K562 (cell line): ENCODE measurements at regions not wholly inside any gene's neighbourhood (a gene's known extent, or its start where the extent isn't known, plus 50 kb on each side); places are given as distances from the start of the nearest gene placed in this dataset.

ENCODE experiments used
- ATAC-seq: fragments of 200-7000 bp; cut with Tn5 transposase; 3 replicates; pipeline ENCODE4 v1.9.1; 2020; ENCODE audit warnings: moderate library complexity
- BruUV-seq: library from RNA; stranded (reverse); fragments of 400-500 nt; replicated peaks from 2 replicates; lab custom pipeline; 2021; lab: Mats Ljungman, UMichigan
- CTCF ChIA-PET: fragments of 300-600 bp; formaldehyde crosslinking; extraction: SDS; loops from one replicate; lab custom pipeline; 2021; ENCODE audit warnings: low intra/inter-chr PET ratio; lab: Yijun Ruan, JAX
- POLR2A ChIA-PET: fragments of 300-600, 350-650 bp; sonication (Branson Sonifier 250); formaldehyde crosslinking; extraction: SDS; loops from one replicate; lab custom pipeline; 2021; ENCODE audit warnings: antibody characterized with exemption, inconsistent platforms; lab: Yijun Ruan, JAX
- DNase-seq, 4 experiments: peaks; one replicate each; pipeline versions ENCODE4 v3.0.0 to v3.0.0-alpha.2; 2011 to 2018; ENCODE audit warnings: low spot score in 3 of 4, mixed read lengths in 3 of 4; ENCODE audit errors: extremely low read depth in 1 of 4
- FAIRE-seq: peaks from 2 replicates; lab custom pipeline; 2011; peaks lifted over from hg19 to GRCh38; lab: Jason Lieb, UNC
- H2AFZ ChIP-seq: 2 replicates; pipeline ENCODE4 v1.6.0; 2011; ENCODE audit warnings: low read depth, low read length, control low read depth, inconsistent platforms
- H3K27ac ChIP-seq: fragments of 200-600 bp; 3 replicates; pipeline ENCODE4 v1.8.0; 2011; ENCODE audit warnings: low read depth, mild to moderate bottlenecking, control low read depth, inconsistent platforms, low read length, moderate library complexity, mixed read lengths; ENCODE audit errors: extremely low read depth
- H3K27me3 ChIP-seq, 2 experiments: fragments of 300-600 bp in 1 of 2; 2 replicates in 1 of 2; 3 replicates in 1 of 2; pipeline versions ENCODE4 v1.6.0 to v1.8.0; 2011; ENCODE audit warnings: inconsistent platforms in 2 of 2, low read length in 2 of 2, mild to moderate bottlenecking in 1 of 2, mixed read lengths in 1 of 2, moderate library complexity in 1 of 2; ENCODE audit not compliant: control insufficient read depth in 2 of 2, insufficient read depth in 2 of 2
- H3K36me3 ChIP-seq: fragments of 300-600 bp; 3 replicates; pipeline ENCODE4 v1.8.0; 2011; ENCODE audit warnings: mild to moderate bottlenecking, low read length, inconsistent platforms; ENCODE audit not compliant: control insufficient read depth, insufficient read depth
- H3K4me1 ChIP-seq, 2 experiments: fragments of 200-600 bp in 1 of 2; replicated peaks in 1 of 2; 2 replicates in 1 of 2; 3 replicates in 1 of 2; pipeline versions ENCODE4 v1.5.1 to v1.8.0; 2011; ENCODE audit warnings: inconsistent platforms in 2 of 2, low read length in 2 of 2, mild to moderate bottlenecking in 1 of 2, mixed read lengths in 1 of 2, moderate library complexity in 1 of 2; ENCODE audit not compliant: control insufficient read depth in 2 of 2, insufficient read depth in 2 of 2
- H3K4me2 ChIP-seq: 2 replicates; pipeline ENCODE4 v1.6.1; 2011; ENCODE audit warnings: low read length, control low read depth, inconsistent platforms, mixed read lengths; ENCODE audit not compliant: insufficient read depth
- H3K4me3 ChIP-seq: fragments of 200-600 bp; sonication (generic), shearing (Covaris generic); 2 replicates; pipeline ENCODE4 v1.5.1; 2016; ENCODE audit warnings: control low read depth, inconsistent platforms
- H3K79me2 ChIP-seq: fragments of 200-600 bp; 3 replicates; pipeline ENCODE4 v1.8.0; 2011; ENCODE audit warnings: low read length, inconsistent platforms; ENCODE audit not compliant: control insufficient read depth, insufficient read depth
- H3K9ac ChIP-seq, 2 experiments: 2 replicates each; pipeline versions ENCODE4 v1.6.0 to v1.6.1; 2011; ENCODE audit warnings: low read depth in 2 of 2, low read length in 2 of 2, control low read depth in 1 of 2, inconsistent platforms in 1 of 2, mild to moderate bottlenecking in 1 of 2, mixed read lengths in 1 of 2; ENCODE audit not compliant: insufficient read depth in 1 of 2
- H3K9me1 ChIP-seq: one replicate; pipeline ENCODE4 v1.6.0; 2011; ENCODE audit warnings: inconsistent platforms, mild to moderate bottlenecking, low read length, moderate library complexity; ENCODE audit not compliant: control insufficient read depth, insufficient read depth
- H3K9me3 ChIP-seq: replicated peaks from 2 replicates; pipeline ENCODE4 v1.5.1; 2011; ENCODE audit warnings: low read depth, low read length, inconsistent platforms; ENCODE audit not compliant: control insufficient read depth, insufficient read depth
- H4K20me1 ChIP-seq: replicated peaks from 2 replicates; pipeline ENCODE4 v1.6.1; 2011; ENCODE audit warnings: low read length, inconsistent platforms, mixed read lengths; ENCODE audit not compliant: control insufficient read depth, insufficient read depth
- FOXK2 ChIP-seq, 2 experiments: fragments of 450-650 bp; IDR thresholded peaks in 1 of 2; conservative IDR thresholded peaks in 1 of 2; 2 replicates each; pipeline ENCODE4 v1.6.1; 2016; ENCODE audit warnings: low read depth in 2 of 2, mild to moderate bottlenecking in 1 of 2
- ILK ChIP-seq: fragments of 450-650 bp; IDR thresholded peaks from 2 replicates; pipeline ENCODE4 v1.6.1; 2016; ENCODE audit warnings: missing genetic modification characterization, low read depth, mild to moderate bottlenecking, missing compliant biosample characterization, moderate library complexity, borderline replicate concordance
- NCOA1 ChIP-seq: fragments of 450-650 bp; IDR thresholded peaks from 2 replicates; pipeline ENCODE4 v1.6.1; 2016; ENCODE audit warnings: low read depth
- SIN3B ChIP-seq: fragments of 450-650 bp; IDR thresholded peaks from 2 replicates; pipeline ENCODE4 v1.6.1; 2017; ENCODE audit warnings: low read depth, mild to moderate bottlenecking, moderate library complexity
- SMARCE1 ChIP-seq: fragments of 450-650 bp; IDR thresholded peaks from 2 replicates; pipeline ENCODE4 v1.7.1; 2016; ENCODE audit warnings: mild to moderate bottlenecking
- SNRNP70 ChIP-seq: fragments of 200-400 bp; formaldehyde crosslinking; optimal IDR thresholded peaks from 2 replicates; pipeline ENCODE3; 2017; ENCODE audit warnings: low read depth, low read length
- ZKSCAN3 ChIP-seq: fragments of 250-450 bp; sonication (Bioruptor Pico); IDR thresholded peaks from 2 replicates; pipeline ENCODE4 v1.4.0; 2020
- ZNF143 ChIP-seq: sonication (generic); formaldehyde crosslinking; IDR thresholded peaks from 2 replicates; pipeline ENCODE4 v1.9.0; 2022; ENCODE audit warnings: mild to moderate bottlenecking, missing genetic modification reagents
- WGBS: fragments of 100-300 bp; shearing (Covaris generic); methylation state at CpG from one replicate; pipeline ENCODE4 v1.1.6; 2016; ENCODE audit warnings: low coverage, mixed read lengths; ENCODE audit not compliant: insufficient coverage; ENCODE audit errors: missing lambda C conversion rate; 5-methylcytosine and 5-hydroxymethylcytosine counted together
- in situ Hi-C: fragments of 300-500 bp; cut with MboI; formaldehyde crosslinking; loops from 4 replicates; pipeline ENCODE4 v1.15.0; 2018; ENCODE audit warnings: inconsistent platforms, mixed read lengths
- intact Hi-C: fragments of 100-400 bp; cut with micrococcal nuclease; formaldehyde crosslinking; loops from 2 replicates; pipeline ENCODE4 v1.14.2; 2022
- TF ChIP-seq, protein P1 (sequence below): fragments of 450-650 bp; formaldehyde crosslinking; conservative IDR thresholded peaks from 2 replicates; pipeline ENCODE4 v1.4.0; 2022; ENCODE audit warnings: mild to moderate bottlenecking, missing genetic modification characterization
- TF ChIP-seq, protein P2 (sequence below), 2 experiments: fragments of 450-650 bp; formaldehyde crosslinking in 1 of 2; IDR thresholded peaks; 2 replicates each; pipeline versions ENCODE4 v1.4.0 to v1.6.1; 2014 to 2020; ENCODE audit warnings: mild to moderate bottlenecking in 2 of 2, borderline replicate concordance in 1 of 2, low read depth in 1 of 2
- TF ChIP-seq, protein P3 (sequence below): fragments of 150-350 bp; IDR thresholded peaks from 2 replicates; pipeline ENCODE4 v1.6.1; 2014; ENCODE audit warnings: low read depth, mild to moderate bottlenecking, low read length, borderline replicate concordance

DNA sequence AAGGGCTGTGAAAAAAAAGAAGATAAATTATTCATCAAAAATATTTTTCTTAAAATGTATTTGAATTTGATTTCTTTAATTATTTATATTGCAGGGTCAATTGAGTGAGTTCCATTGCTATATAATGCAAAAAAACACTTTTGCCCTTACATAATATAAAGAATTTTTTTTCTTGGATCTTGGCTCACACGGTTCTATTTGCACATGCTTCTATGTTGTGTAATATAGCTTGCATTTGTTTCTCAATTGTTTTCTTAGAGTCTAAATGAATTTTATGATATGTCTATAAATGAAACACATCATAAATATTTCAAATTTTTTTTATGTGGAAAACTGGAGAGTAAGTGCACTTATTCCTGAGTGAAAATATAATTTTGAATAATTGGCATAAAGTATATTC, 694.2 kb downstream of the SLC6A15 start:
- Histone ChIP-seq H3K36me3 (no peaks in the 10 kb centered on the region), H3K27me3 (no peaks in the 10 kb centered on the region), H3K79me2 (no peaks in the 10 kb centered on the region), H3K9ac (no peak overlapping the region), H3K9me3 (no peaks in the 10 kb centered on the region), H4K20me1 (no peaks in the 10 kb centered on the region), H2AFZ (no peak overlapping the region), H3K4me2 (no peak overlapping the region), H3K4me1 (no peaks in the 10 kb centered on the region), H3K4me3 (no peak overlapping the region), H3K9me1 (no peaks in the 10 kb centered on the region), H3K27ac (no peak overlapping the region)
- WGBS: 11% methylated on average over 1 of the region's 1 CpG
- ATAC-seq: no peak
- intact Hi-C loops (no loop called here), in situ Hi-C loops (no loop called here)
- no peak for DNase-seq
- no TSS peak for BruUV-seq
- CTCF ChIA-PET: no interaction called here
- POLR2A ChIA-PET: no interaction called here
- no peak for FAIRE-seq
- TF ChIP-seq FOXK2 (conservative IDR thresholded peaks at IDR 0.05 in 1 of 2, IDR thresholded peaks at IDR 0.05 in 1 of 2; ENCODE audit: low read depth in 2 of 2) (no peak), ZNF143 (CRISPR knock-in tag) (no peak), ZKSCAN3 (CRISPR knock-in tag) (no peak), SIN3B (no peak), NCOA1 (no peak), ILK (tag) (no peak), SMARCE1 (no peak), SNRNP70 (no peak)
- TF ChIP-seq, protein P1, sequence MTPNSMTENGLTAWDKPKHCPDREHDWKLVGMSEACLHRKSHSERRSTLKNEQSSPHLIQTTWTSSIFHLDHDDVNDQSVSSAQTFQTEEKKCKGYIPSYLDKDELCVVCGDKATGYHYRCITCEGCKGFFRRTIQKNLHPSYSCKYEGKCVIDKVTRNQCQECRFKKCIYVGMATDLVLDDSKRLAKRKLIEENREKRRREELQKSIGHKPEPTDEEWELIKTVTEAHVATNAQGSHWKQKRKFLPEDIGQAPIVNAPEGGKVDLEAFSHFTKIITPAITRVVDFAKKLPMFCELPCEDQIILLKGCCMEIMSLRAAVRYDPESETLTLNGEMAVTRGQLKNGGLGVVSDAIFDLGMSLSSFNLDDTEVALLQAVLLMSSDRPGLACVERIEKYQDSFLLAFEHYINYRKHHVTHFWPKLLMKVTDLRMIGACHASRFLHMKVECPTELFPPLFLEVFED: no peak
- TF ChIP-seq, protein P2, sequence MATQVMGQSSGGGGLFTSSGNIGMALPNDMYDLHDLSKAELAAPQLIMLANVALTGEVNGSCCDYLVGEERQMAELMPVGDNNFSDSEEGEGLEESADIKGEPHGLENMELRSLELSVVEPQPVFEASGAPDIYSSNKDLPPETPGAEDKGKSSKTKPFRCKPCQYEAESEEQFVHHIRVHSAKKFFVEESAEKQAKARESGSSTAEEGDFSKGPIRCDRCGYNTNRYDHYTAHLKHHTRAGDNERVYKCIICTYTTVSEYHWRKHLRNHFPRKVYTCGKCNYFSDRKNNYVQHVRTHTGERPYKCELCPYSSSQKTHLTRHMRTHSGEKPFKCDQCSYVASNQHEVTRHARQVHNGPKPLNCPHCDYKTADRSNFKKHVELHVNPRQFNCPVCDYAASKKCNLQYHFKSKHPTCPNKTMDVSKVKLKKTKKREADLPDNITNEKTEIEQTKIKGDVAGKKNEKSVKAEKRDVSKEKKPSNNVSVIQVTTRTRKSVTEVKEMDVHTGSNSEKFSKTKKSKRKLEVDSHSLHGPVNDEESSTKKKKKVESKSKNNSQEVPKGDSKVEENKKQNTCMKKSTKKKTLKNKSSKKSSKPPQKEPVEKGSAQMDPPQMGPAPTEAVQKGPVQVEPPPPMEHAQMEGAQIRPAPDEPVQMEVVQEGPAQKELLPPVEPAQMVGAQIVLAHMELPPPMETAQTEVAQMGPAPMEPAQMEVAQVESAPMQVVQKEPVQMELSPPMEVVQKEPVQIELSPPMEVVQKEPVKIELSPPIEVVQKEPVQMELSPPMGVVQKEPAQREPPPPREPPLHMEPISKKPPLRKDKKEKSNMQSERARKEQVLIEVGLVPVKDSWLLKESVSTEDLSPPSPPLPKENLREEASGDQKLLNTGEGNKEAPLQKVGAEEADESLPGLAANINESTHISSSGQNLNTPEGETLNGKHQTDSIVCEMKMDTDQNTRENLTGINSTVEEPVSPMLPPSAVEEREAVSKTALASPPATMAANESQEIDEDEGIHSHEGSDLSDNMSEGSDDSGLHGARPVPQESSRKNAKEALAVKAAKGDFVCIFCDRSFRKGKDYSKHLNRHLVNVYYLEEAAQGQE (IDR thresholded peaks at IDR 0.05; ENCODE audit: borderline replicate concordance): no peak
- TF ChIP-seq, protein P2 (CRISPR knock-in tag; IDR thresholded peaks at IDR 0.05; ENCODE audit: low read depth): no peak
- TF ChIP-seq, protein P3, sequence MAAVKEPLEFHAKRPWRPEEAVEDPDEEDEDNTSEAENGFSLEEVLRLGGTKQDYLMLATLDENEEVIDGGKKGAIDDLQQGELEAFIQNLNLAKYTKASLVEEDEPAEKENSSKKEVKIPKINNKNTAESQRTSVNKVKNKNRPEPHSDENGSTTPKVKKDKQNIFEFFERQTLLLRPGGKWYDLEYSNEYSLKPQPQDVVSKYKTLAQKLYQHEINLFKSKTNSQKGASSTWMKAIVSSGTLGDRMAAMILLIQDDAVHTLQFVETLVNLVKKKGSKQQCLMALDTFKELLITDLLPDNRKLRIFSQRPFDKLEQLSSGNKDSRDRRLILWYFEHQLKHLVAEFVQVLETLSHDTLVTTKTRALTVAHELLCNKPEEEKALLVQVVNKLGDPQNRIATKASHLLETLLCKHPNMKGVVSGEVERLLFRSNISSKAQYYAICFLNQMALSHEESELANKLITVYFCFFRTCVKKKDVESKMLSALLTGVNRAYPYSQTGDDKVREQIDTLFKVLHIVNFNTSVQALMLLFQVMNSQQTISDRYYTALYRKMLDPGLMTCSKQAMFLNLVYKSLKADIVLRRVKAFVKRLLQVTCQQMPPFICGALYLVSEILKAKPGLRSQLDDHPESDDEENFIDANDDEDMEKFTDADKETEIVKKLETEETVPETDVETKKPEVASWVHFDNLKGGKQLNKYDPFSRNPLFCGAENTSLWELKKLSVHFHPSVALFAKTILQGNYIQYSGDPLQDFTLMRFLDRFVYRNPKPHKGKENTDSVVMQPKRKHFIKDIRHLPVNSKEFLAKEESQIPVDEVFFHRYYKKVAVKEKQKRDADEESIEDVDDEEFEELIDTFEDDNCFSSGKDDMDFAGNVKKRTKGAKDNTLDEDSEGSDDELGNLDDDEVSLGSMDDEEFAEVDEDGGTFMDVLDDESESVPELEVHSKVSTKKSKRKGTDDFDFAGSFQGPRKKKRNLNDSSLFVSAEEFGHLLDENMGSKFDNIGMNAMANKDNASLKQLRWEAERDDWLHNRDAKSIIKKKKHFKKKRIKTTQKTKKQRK: no peak
